T-helper 22 cell (primary cell): ENCODE measurements at regions not wholly inside any gene's neighbourhood (a gene's known extent, or its start where the extent isn't known, plus 50 kb on each side); places are given as distances from the start of the nearest gene placed in this dataset.
"Not testable (repeated sequence)": the region's sequence is repeated elsewhere in the genome, so short reads cannot be mapped to it uniquely, and the experiment has no call there.

Experiments used
- DNase-seq: peaks from one replicate; pipeline ENCODE4 v3.0.0-alpha.2; 2020; ENCODE audit warnings: low read depth

GRCh38 chr16:85222155-85222863 lies 110.0 kb upstream of the CIBAR2 start:
- no peak for DNase-seq

GRCh38 chr16:85225257-85225656 lies 113.0 kb upstream of the CIBAR2 start:
- no peak for DNase-seq

DNA sequence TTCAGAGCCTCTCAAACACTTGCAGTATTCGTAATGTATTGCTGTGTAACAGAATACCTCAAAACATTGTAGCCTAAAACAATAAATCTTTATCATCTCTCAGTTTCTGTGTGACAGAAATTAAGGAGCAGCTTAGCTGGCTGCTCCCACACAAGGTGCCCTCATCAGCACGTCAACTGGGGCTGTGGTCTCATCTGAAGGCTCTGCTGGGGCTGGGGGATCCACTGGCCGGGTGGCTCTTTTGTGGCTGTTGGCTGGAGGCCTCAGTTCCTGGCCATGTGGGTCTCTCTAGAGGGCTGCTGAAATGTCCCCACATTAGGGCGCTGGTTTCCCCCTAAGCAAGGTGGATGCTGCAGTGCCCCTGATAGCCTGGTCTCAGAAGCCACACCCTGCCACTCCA lies 113.4 kb upstream of the CIBAR2 start:
- no peak for DNase-seq

- no peak for DNase-seq
Observed at GRCh38 chr16:85227084-85227945, 115.0 kb upstream of the CIBAR2 start.

GRCh38 chr16:85227946-85228862 lies 115.9 kb upstream of the CIBAR2 start:
- DNase-seq, result no peak

GRCh38 chr16:85228970-85229430 lies 116.7 kb upstream of the CIBAR2 start:
- no peak for DNase-seq

DNA sequence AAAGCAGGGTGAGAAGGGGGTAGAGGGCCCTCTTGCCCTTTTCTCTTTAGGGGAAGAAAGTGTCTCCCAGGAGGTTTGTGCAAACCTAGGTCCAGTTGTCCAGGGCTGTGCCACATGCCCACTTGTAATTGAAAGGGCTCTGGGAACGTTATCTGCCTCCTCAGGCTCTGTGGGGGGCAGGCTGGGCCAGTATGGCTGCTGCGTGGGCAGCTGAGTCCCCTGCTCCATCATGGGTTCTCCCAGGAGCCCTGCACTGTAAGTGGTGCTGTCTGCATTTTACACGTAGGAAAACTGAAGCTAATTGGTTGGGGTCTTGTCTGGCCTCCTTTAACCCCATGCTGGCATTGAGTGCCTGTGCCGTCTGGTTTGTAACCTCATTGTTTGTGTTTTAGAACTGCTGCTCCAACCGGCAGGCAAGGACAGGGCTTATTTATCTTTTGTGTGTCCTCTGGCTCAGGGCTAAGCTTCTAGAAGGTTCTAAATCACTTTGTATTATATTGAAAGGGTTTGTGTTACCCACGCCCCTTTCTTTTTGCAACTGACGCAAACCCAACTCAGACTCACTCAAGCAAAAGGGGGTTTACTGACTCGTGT lies 117.7 kb upstream of the CIBAR2 start:
- no peak for DNase-seq

GRCh38 chr16:85230764-85231383 lies 118.6 kb upstream of the CIBAR2 start:
- DNase-seq, result not testable (repeated sequence)

- no peak for DNase-seq
Observed at GRCh38 chr16:85231959-85232358, 119.7 kb upstream of the CIBAR2 start.

DNA sequence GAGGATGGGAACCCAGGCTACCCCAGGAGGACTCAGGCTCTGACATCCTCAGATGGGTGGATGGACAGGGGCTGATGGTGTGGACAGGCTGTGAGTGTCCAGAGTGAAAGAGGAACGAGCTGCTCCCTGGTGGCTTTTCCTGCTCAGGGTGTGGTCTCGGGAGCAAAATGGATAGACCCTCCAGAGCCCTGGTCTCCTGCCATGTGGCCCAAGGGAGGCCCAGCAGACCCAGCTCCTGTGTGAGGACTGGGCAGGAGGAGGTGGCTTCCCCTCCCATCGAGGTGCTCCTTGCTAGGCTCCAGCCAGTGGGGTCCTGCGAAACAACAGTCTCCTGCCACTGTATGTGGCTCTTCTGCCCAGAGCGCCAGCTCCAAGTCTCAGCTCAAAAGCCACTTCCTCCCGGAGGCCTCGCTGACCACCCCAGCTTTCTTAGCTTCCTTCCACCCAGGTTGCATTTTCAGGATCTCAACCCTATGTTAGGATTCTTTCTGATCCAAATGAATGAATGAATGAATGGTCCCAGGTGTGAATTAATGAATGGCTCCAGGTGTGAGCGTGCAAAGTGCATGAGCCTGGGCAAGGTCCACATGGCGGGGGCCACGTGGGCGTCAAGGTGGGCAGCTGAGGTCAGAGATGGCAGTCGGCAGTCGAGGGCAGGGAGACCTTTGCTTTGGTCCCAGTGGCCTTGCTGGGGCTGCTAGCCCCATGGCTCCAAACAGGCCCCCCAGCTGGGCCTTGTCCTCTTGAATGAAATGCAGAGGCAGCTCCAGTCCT lies 120.3 kb upstream of the CIBAR2 start:
- DNase-seq, result no peak

GRCh38 chr16:85233516-85233915 lies 121.2 kb upstream of the CIBAR2 start:
- DNase-seq, result no peak

GRCh38 chr16:85234310-85235204 lies 122.3 kb upstream of the CIBAR2 start:
- DNase-seq, result no peak

DNA sequence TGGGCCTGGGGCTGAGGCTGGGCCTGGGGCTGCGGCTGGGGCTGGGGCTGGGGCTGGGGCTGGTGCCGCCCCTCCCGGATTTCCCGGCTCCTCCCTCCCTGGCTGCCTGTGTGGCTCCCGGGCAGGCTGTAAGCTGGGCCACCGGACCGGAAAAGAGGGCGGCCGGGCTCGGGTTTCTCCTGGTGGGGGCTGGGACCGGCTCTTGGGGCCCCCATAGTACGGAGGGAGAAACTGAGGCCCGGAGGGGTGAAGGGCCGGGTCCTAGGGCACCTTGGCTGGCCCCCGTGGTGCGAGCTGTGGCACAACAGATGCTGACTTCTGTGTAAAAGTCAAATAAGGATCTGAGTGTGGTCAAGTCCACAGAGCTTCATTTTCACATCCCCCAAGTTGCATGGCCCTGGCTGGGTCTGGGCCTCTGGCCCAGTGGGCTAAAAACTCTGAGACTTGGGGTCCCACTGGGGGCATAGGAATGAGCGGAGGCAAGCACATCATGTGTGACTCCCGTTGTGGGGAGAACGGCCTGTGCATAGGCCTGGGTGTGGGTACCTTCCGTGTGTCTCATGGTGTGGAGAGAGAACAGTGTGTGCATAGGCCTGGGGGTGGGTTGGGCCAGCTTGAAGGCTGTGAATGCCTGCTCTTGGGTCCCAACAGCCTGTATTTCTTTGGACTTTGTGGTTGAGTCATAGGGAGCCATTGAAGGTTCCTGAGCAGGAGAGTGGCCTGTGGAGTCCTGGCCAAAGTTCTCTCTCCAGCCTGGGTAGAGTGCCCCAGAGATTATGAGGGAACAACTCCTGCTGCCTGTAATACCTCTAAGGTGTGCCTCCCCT lies 123.9 kb upstream of the CIBAR2 start:
- DNase-seq, result no peak

DNA sequence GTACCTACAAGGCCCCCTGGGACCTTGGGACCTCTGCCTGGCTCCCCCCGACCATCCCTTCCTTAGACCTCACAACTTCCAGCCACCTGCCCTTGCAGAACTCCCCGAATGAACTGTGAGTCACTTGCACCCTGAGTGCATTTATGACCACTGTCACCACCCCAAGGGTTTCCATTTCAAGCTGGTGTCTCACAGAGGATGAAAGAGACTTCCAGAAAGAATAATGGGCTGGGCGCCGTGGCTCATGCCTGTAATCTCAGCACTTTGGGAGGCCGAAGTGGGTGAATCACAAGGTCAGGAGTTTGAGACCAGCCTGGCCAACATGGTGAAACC lies 124.5 kb upstream of the CIBAR2 start:
- no peak for DNase-seq

- DNase-seq, result no peak
Observed at GRCh38 chr16:85237817-85238216, 125.5 kb upstream of the CIBAR2 start.

DNA sequence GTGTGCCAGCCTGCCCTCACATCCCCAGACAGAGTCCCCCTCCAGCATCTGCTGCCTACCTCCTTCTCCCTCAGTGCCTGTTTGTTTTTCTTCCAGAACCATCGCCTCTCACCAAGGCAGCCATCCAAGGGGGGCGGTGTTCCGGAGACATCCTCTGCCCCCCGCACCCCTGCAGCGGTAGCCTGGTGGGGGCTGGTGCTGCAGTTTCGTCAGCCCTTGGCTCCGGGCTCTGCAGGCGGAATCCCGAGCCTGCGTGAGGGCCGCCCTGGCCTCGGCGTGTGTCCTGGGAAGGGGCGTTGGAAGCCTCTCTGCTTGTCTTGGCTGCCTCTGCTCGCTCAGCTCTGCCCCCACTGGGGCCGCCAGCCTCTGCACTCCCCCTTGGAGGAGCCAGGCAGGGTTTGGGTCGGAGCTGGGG lies 126.0 kb upstream of the CIBAR2 start:
- no peak for DNase-seq

- DNase-seq, result no peak
Observed at GRCh38 chr16:85239239-85239638, 127.0 kb upstream of the CIBAR2 start.

DNA sequence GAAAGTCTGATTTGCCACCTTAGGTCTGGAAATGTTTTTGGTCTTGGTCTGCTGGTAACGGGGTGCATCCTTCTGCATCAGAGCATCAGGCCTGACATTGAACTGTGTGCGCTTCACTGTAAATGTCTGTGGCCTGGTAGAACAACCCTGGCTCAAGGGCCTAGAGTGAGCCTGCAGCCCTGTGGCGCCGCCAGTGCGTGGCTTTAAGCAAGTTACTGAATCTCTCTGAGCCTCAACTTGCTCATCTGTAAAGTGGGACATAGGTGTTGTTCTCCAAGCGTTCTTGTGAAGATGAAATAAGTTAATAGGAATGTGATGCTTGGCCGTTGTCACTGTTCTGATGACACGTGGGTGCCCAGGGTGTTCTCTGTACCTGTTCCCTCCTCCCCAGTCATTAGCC lies 127.6 kb upstream of the CIBAR2 start:
- DNase-seq, result no peak
